CD4-positive, alpha-beta T cell treated with Interleukin-15 for 1 hour (primary cell): ENCODE measurements at regions not wholly inside any gene's neighbourhood (a gene's known extent, or its start where the extent isn't known, plus 50 kb on each side); places are given as distances from the start of the nearest gene placed in this dataset.
"Not testable (repeated sequence)": the region's sequence is repeated elsewhere in the genome, so short reads cannot be mapped to it uniquely, and the experiment has no call there.

ENCODE experiments used
- DNase-seq: peaks from one replicate; pipeline ENCODE4 v3.0.0-alpha.2; 2020

DNA sequence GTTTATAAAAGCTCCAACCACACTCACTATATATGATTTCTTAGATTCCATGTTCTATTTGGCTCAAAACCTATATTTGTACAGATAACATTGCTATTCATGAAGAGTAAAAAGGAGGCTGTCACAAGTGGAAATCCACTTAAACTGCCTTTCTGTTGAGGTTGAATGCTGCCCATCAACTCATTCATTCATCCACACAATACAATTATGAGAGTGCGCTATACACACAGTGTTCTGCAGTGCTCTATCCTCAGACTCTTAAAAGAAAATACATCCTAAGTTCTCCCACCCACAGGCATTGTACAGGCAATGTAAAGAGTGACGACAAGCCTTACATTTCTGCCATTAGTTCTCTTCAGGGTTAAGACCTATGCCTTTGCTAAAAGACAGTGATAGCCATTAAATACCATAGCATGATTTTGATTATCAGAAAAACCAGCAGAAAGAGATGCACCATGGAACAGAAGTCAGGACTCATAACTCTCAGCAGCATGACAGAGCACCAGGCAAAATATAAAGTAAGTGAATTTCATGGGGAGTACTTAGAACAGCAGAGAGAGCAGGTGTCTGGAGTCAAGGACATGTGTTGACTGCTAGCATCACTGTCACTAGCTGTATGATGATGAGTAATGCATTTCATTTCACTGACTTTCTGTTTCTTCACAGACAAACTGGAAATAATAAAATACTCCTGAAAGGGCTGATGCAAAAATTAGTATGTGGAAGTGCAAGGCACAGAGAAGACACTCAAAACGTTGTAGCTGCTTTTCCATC is 218.0 kb downstream of the RBM26 start:
- DNase-seq = no peak

DNA sequence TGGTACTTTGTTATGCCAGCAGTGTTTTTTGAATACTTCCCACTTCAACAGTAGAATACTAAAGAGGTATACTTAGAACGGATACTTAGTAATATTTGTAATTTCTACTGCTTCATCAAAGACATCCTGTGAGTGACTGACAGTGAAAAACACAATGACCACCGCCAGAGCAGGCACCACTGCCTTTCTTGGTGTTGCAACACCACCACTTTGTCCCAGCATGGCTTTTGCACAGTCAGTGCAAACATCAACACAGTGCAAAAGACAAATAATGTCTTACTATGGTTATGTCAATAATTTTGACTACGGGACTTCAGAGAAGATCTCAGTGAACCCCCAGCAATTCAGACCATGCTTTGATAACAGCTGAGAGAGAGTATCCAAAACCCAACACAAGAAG is 220.5 kb downstream of the RBM26 start:
- no peak for DNase-seq

- no peak for DNase-seq
Measured at GRCh38 chr13:79183231-79183630, 222.8 kb downstream of the RBM26 start.

GRCh38 chr13:79173691-79174090 is 232.4 kb downstream of the RBM26 start:
- not testable (repeated sequence) for DNase-seq

- DNase-seq = not testable (repeated sequence)
Measured at GRCh38 chr13:79172924-79173323, 233.1 kb downstream of the RBM26 start.

- DNase-seq = no peak
Measured at GRCh38 chr13:79171141-79172061, 234.7 kb downstream of the RBM26 start.

DNA sequence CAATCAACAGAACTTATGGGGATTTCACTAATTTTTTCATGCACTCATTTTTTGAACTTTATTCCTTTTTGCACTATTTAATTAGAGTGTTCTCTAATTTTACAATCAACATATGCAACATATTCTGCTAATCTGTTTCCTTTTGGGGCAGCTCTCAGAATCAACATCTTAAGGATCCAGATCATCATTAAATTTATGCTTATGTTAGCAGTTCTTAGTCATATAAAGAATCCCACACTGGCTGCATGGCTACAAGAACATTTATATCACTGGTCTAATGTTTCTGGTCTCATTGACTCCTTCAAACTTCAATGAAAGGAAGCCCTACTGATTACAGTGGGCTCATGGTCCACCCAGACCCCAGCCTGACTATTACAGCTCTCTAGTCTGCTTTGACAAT is 245.2 kb downstream of the RBM26 start:
- DNase-seq = no peak

DNA sequence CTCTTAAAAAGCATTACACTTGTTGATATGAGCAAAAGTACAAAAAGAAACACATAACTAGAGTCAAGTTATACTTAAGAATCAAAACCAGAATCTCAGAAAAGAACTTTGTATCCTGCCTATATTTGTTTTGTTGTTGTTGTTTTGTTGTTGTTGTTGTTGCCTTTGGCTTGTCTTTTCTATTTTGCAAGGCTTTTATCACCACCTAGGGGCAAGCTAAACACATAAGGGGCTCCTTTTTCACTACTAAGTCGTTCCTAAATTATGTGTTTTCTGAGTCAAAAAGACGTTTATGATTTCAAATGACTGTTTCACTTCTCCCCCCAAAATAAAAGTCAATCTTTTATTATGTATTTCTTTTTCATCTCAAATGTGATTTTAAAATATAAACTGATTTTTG is 250.2 kb downstream of the RBM26 start:
- DNase-seq = no peak

DNA sequence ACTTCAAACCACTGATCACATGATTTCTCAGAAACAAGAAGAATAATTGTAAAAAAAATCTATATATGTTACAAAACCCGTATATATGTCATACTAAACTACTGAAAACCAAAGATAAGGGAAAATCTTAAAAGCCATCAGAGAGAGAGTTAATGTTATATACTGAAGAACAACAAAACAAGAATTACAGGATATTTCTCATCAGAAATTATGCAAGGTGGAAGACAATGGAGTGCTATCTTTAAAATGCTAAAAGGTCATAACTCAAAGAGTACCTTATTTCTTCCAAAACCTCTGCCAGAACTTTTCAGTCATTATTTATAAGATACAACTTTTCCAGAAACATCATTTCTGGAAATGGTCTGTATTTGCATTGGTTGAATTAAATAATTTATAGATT is 256.8 kb downstream of the RBM26 start:
- no peak for DNase-seq

- DNase-seq = no peak
Measured at GRCh38 chr13:79141082-79141481, 265.0 kb downstream of the RBM26 start.

GRCh38 chr13:79128158-79128557 is 277.9 kb downstream of the RBM26 start:
- no peak for DNase-seq

DNA sequence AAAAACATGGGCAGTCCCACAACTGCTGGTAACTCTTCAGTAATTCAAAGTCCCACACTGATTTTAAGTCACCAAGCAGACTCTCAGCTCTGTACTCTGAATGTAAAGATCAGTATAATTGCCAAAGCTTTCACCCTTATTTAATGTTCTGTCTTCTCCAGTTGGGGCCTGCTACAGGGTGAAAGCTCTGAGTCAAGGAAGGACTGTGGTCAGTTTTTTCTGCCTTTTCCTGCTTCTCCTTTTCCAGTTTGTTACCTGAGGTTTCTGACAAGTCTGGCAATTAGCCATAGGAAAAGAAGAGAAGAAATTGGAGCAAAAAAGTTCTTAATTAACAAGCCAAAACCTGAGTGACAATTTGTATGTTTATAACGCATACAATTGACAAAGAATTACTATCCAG is 279.3 kb downstream of the RBM26 start:
- no peak for DNase-seq

DNA sequence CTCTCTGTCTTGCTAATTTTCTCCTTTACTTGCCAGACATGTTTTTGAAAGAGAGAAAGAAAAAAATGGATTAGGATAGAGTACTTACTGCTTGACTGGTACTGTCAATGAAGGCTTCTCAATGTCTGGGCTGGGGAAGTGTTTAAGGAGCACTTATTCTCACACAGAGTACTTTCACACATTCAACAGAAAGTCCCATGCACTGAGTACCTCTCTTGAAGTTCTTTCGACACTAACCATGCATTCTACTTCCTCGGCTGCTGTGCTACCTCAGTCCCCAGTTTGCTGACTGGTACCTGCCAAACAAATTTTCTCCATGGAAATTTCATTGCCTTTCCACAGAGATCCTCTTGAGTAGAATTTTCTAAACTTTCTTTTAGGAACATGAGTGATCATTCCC is 281.9 kb downstream of the RBM26 start:
- DNase-seq = no peak

DNA sequence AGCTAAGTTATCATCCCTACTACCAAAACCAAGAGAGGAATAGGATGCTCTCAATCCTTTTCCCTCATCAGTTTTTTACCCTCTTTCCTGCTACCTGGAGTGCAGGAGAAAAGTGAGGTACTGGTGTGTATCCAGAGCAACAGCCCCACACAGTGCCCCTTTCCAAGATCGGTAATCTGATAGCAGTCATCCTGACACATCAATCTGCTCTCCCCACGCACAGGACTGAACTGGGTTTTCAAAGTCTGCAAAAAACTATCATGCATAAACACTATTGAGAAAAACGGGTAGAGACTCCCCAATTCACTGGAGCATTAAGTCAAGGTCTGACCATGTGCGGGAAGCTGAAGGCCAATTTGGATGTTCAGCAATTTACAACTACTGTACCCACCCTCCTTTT is 284.8 kb downstream of the RBM26 start:
- DNase-seq = no peak

GRCh38 chr13:79119578-79120107 is 286.4 kb downstream of the RBM26 start:
- DNase-seq = no peak

DNA sequence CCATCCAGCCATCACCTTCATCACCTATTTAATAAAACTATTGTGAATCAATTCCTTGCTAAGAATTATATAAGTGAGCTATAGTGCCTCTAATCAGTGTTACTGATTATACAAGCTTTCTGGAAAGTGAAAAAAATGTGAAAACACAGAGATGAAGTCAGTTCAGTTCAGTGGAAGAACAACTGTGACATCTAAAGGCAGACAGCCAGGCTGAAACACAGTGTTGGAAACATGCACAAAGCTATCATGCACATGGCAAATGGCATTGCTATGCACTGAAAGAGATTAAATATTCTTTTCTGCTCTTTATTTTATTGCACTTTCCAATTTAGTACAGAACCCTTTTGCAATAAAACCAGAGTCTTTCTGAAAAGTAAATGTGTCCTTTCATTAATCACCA is 294.0 kb downstream of the RBM26 start:
- DNase-seq = no peak

- no peak for DNase-seq
Measured at GRCh38 chr13:79108914-79109643, 297.0 kb downstream of the RBM26 start.

DNA sequence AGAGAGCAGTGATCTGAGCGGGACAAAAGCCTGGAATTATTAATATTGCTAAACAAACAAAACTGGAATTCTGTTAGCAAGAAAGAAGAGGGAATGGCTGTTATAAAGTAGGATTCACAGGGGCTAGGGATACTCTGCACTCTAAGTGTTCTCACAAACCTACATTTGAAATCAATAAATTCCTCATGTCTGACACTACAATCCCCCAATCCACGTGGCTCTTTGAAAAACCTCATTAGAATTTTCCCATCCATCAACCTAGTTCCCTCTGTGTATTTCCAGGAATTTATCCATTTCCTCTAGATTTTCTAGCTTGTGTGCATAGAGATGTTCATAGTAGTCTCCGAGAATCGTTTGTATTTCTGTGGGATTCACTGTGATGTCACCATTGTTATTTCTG is 307.5 kb downstream of the RBM26 start:
- no peak for DNase-seq

DNA sequence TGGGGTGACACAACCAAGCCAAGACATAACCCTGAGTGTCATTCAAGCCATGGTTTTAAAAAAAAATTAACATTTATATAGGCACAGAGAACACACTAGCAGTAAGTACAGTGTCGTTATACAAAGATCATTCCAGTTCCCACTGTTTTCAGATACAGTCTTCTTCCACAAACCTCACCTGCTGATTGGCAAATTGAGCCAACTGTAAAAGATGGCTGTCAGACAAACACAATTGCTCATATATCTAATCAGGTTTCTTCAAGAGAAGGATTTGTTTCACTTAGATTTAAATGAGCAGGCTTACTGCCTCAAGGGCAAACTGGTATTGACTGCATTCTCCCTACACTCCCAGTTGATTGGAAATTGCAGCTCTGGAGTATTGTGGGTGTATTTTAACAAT is 308.9 kb downstream of the RBM26 start:
- DNase-seq = no peak

GRCh38 chr13:79096099-79096498 is 310.0 kb downstream of the RBM26 start:
- no peak for DNase-seq

DNA sequence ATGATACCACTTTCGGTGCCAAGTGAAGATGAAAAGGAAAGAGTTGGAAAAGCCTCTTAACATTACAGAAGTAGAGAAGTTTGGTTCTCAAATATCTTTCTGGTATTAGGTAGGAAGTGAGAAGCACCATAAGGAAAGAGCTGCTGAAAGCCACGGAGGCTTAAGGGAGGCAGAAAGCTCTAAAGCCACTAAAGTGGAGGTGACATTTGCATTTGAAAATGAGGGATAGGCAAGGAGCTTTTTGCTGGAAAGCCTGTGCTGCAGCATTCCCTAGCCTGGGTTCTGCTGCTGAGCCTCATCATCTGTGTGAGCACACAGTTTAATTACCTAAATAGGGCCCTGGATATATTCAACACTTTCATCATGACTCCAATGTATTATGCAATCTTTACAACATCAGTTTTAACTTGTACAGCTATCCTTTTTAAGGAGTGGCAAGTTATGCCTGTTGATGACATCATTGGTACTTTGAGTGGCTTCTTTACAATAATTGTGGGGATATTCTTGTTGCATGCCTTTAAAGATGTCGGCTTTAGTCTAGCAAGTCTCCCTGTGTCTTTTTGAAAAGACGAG is 315.4 kb downstream of the RBM26 start:
- no peak for DNase-seq

GRCh38 chr13:79084802-79085424 is 321.1 kb downstream of the RBM26 start:
- no peak for DNase-seq
